Gastrocnemius medialis (tissue), 4 donors: ENCODE measurements at regions not wholly inside any gene's neighbourhood (a gene's known extent, or its start where the extent isn't known, plus 50 kb on each side); places are given as distances from the start of the nearest gene placed in this dataset.

Source experiments
- ATAC-seq, 2 donors: fragments of 150-250 bp; one replicate each; pipeline ENCODE4 v1.9.1; 2016
- DNase-seq, 2 donors: peaks; one replicate each; pipeline ENCODE4 v3.0.0-alpha.2; 2019
- H3K27ac ChIP-seq, 4 donors: fragments of 200-600 bp; sonication (generic); 1 replicate in 1 of 4; 2 replicates in 3 of 4; pipeline ENCODE4 v1.5.1; 2016 to 2018; ENCODE audit warnings: mild to moderate bottlenecking in 2 of 4, moderate library complexity in 1 of 4
- H3K27me3 ChIP-seq, 3 donors: fragments of 200-600 bp; sonication (generic) in 2 of 3; 1 replicate in 1 of 3; 2 replicates in 2 of 3; pipeline versions ENCODE4 v1.5.1 to v1.6.0; 2016 to 2019; ENCODE audit warnings: mild to moderate bottlenecking in 1 of 3, moderate library complexity in 1 of 3
- H3K36me3 ChIP-seq, 2 donors: fragments of 200-600 bp; sonication (generic) in 1 of 2; one replicate each; pipeline ENCODE4 v1.5.1; 2017 to 2018
- H3K4me1 ChIP-seq, 2 donors: fragments of 200-600 bp; sonication (generic) in 1 of 2; one replicate each; pipeline ENCODE4 v1.5.1; 2016 to 2017; ENCODE audit warnings: mild to moderate bottlenecking in 2 of 2
- H3K4me3 ChIP-seq, 4 donors: fragments of 200-600 bp; sonication (generic) in 3 of 4; 1 replicate in 1 of 4; 2 replicates in 3 of 4; pipeline ENCODE4 v1.5.1; 2016 to 2019; ENCODE audit warnings: mild to moderate bottlenecking in 2 of 4
- H3K9me3 ChIP-seq, 3 donors: fragments of 200-600 bp; sonication (generic) in 2 of 3; 1 replicate in 1 of 3; 2 replicates in 2 of 3; pipeline ENCODE4 v1.5.1; 2016 to 2019
- CTCF ChIP-seq, 5 experiments: fragments of 450-650 bp in 3 of 5; fragments of 200-600 bp in 2 of 5; sonication (generic) in 2 of 5; IDR thresholded peaks in 4 of 5; conservative IDR thresholded peaks in 1 of 5; 1 replicate in 4 of 5; 2 replicates in 1 of 5; pipeline ENCODE4 v1.5.1; 2016 to 2019; ENCODE audit warnings: antibody characterized with exemption in 5 of 5, mild to moderate bottlenecking in 3 of 5, moderate library complexity in 3 of 5
- POLR2A ChIP-seq, 2 donors: fragments of 450-650 bp; IDR thresholded peaks; one replicate each; pipeline ENCODE4 v1.6.1; 2017; ENCODE audit warnings: antibody characterized with exemption in 2 of 2, mild to moderate bottlenecking in 2 of 2, moderate library complexity in 2 of 2
- in situ Hi-C, 4 donors: fragments of 200-750 bp; cut with MboI; loops; one replicate each; pipeline versions ENCODE4 v1.15.0 to v1.8.0; 2017; ENCODE audit warnings: low sequenced_read_pairs in 4 of 4
- intact Hi-C: fragments of 100-400 bp; cut with DNase I; formaldehyde crosslinking; loops from one replicate; pipeline ENCODE4 v1.15.1; 2023; ENCODE audit warnings: low total_unique reads

- in situ Hi-C loops, result loop anchor here in 1 of 4 donors (10.0 kb wide), 1 partner anchor 316 kb away; no protein-coding TSS in a partner anchor
These were observed 520.8 kb upstream of the ZFHX3 start for GRCh38 chr16:73568769-73569168.

DNA sequence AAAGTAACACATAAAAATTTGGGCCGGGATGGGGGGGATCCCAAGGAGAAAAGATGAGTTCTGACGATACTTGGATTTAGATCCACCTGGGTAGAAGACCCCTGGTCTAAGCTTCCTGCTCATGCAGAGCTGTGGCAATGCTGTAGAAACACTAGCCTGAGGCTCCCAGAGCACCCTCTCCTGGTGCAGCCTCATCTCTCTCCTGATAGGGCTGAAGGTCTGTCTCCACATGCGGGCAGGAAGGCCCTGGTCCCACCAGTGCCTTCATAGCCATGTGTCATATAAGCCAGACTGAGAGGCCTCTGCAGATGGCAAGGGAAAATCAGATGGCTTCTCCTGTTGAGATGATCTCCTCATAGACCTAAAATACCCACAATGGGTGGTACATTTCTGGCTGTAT lies 518.0 kb upstream of the ZFHX3 start:
- no peaks in the 10 kb centered on the region for H3K27me3 ChIP-seq
- no peak overlapping the region for H3K27ac ChIP-seq
- H3K36me3 ChIP-seq, result no peaks in the 10 kb centered on the region
- H3K9me3 ChIP-seq, result no peaks in the 10 kb centered on the region
- ATAC-seq (no peak), DNase-seq (no peak)
- in situ Hi-C loops, result loop anchor here in 1 of 4 donors (10.0 kb wide), 1 partner anchor 319 kb away; no protein-coding TSS in a partner anchor
- H3K4me1 ChIP-seq, result no peaks in the 10 kb centered on the region
- H3K4me3 ChIP-seq, result no peak overlapping the region
- TF ChIP-seq POLR2A (IDR thresholded peaks at IDR 0.05) (no peak), CTCF (IDR thresholded peaks at IDR 0.05 in 4 of 5, conservative IDR thresholded peaks at IDR 0.05 in 1 of 5) (no peak)
- intact Hi-C loops, result loop anchor here (2.0 kb wide), 1 partner anchor 313 kb away; no protein-coding TSS in a partner anchor

More at GRCh38 chr16:73568769-73569168, 520.8 kb upstream of the ZFHX3 start:
- TF ChIP-seq CTCF (IDR thresholded peaks at IDR 0.05 in 4 of 5, conservative IDR thresholded peaks at IDR 0.05 in 1 of 5) (no peak), POLR2A (IDR thresholded peaks at IDR 0.05) (no peak)
- H3K4me3 ChIP-seq, result no peak overlapping the region
- no peaks in the 10 kb centered on the region for H3K36me3 ChIP-seq
- no peaks in the 10 kb centered on the region for H3K9me3 ChIP-seq
- intact Hi-C loops, result no loop called here
- no peak overlapping the region for H3K27ac ChIP-seq
- DNase-seq, result no peak
- no peak for ATAC-seq
- no peaks in the 10 kb centered on the region for H3K27me3 ChIP-seq
- peaks cover 0 to 4% of the 10 kb centered on the region in 2 donors for H3K4me1 ChIP-seq

GRCh38 chr16:73565263-73565662 lies 517.3 kb upstream of the ZFHX3 start:
- intact Hi-C loops, result loop anchor here (2.0 kb wide), 1 partner anchor 314 kb away; no protein-coding TSS in a partner anchor
- in situ Hi-C loops, result loop anchor here in 1 of 4 donors (10.0 kb wide), 1 partner anchor 320 kb away; no protein-coding TSS in a partner anchor
- no peak for DNase-seq

DNA sequence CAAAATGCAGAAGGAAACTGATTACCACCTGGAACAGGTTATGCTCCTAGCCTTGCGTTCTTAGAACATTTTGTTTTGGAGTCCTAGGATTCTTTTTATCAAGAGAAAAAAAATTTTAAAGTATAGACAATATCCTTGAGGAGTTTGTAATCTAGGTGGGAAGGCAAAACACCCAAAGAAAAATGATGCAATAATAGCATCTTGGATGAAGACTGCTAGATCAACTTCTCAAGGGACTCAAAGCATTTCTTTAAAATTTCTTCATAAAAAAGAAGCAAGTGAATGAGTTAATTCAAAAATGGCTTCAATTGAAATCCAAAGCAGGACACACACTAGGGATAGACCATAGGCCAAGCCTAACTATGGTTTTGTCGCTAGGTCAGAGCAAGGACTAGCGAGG lies 515.8 kb upstream of the ZFHX3 start:
- no peak for ATAC-seq
- no peaks in the 10 kb centered on the region for H3K27me3 ChIP-seq
- intact Hi-C loops (loop anchor here (2.0 kb wide), 1 partner anchor 315 kb away; no protein-coding TSS in a partner anchor), in situ Hi-C loops (loop anchor here in 1 of 4 donors (10.0 kb wide), 1 partner anchor 321 kb away; no protein-coding TSS in a partner anchor)
- H3K4me1 ChIP-seq, result no peaks in the 10 kb centered on the region
- no peak overlapping the region for H3K4me3 ChIP-seq
- TF ChIP-seq CTCF (IDR thresholded peaks at IDR 0.05 in 4 of 5, conservative IDR thresholded peaks at IDR 0.05 in 1 of 5), result no peak
- TF ChIP-seq POLR2A (IDR thresholded peaks at IDR 0.05), result no peak
- no peaks in the 10 kb centered on the region for H3K36me3 ChIP-seq
- no peak for DNase-seq
- no peak overlapping the region for H3K27ac ChIP-seq
- H3K9me3 ChIP-seq, result no peaks in the 10 kb centered on the region

More at GRCh38 chr16:73565263-73565662, 517.3 kb upstream of the ZFHX3 start:
- Histone ChIP-seq H3K27ac (no peak overlapping the region), H3K9me3 (no peaks in the 10 kb centered on the region), H3K27me3 (no peaks in the 10 kb centered on the region), H3K4me1 (no peaks in the 10 kb centered on the region), H3K36me3 (no peaks in the 10 kb centered on the region), H3K4me3 (no peak overlapping the region)
- TF ChIP-seq CTCF (IDR thresholded peaks at IDR 0.05 in 4 of 5, conservative IDR thresholded peaks at IDR 0.05 in 1 of 5) (peak in 2 of 5 experiments; percentile 14 to 24), POLR2A (IDR thresholded peaks at IDR 0.05) (no peak)
- no peak for ATAC-seq
